Esophagus squamous epithelium (tissue), 4 donors: ENCODE measurements at regions not wholly inside any gene's neighbourhood (a gene's known extent, or its start where the extent isn't known, plus 50 kb on each side); places are given as distances from the start of the nearest gene placed in this dataset.

Experiments
- POLR2A ChIP-seq, 4 donors: fragments of 450-650 bp; IDR thresholded peaks; one replicate each; pipeline ENCODE4 v1.6.1; 2017; ENCODE audit warnings: antibody characterized with exemption in 4 of 4, mild to moderate bottlenecking in 4 of 4, moderate library complexity in 3 of 4
- TF ChIP-seq, protein P1 (sequence below), 6 experiments: fragments of 450-650 bp in 4 of 6; fragments of 200-600 bp in 2 of 6; sonication (generic) in 2 of 6; IDR thresholded peaks; one replicate each; pipeline ENCODE4 v1.5.1; 2016 to 2019; ENCODE audit warnings: antibody characterized with exemption in 6 of 6, mild to moderate bottlenecking in 4 of 6, moderate library complexity in 4 of 6

DNA sequence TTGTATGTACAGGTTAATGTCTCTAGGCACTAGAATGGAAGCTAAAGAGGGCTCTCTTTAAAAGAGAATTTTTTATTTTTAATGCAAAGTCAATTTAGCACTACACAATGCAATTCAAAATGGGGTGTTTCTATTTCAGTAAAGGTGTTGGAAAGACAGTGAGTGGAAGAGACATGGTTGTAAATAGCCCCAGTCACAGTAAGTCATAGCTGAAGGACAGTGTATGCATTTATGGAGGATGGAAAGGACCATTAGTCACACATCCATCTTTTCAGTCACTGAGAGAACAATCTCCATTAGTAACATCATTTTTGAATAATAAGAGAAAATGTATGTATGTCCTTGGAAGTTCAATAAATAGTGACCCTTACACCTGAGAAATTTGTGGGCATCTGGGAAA, 148.0 kb downstream of the PDHA2 start:
- TF ChIP-seq, protein P1, sequence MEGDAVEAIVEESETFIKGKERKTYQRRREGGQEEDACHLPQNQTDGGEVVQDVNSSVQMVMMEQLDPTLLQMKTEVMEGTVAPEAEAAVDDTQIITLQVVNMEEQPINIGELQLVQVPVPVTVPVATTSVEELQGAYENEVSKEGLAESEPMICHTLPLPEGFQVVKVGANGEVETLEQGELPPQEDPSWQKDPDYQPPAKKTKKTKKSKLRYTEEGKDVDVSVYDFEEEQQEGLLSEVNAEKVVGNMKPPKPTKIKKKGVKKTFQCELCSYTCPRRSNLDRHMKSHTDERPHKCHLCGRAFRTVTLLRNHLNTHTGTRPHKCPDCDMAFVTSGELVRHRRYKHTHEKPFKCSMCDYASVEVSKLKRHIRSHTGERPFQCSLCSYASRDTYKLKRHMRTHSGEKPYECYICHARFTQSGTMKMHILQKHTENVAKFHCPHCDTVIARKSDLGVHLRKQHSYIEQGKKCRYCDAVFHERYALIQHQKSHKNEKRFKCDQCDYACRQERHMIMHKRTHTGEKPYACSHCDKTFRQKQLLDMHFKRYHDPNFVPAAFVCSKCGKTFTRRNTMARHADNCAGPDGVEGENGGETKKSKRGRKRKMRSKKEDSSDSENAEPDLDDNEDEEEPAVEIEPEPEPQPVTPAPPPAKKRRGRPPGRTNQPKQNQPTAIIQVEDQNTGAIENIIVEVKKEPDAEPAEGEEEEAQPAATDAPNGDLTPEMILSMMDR (IDR thresholded peaks at IDR 0.05) = no peak
- no peak for TF ChIP-seq POLR2A (IDR thresholded peaks at IDR 0.05)
